ENCODE measurements at regions not wholly inside any gene's neighbourhood (a gene's known extent, or its start where the extent isn't known, plus 50 kb on each side); places are given as distances from the start of the nearest gene placed in this dataset.

- POLR2A ChIA-PET: no interaction called here
- CTCF ChIA-PET: no interaction called here
- DNase-seq (ENCODE audit: low read depth, low spot score): no peak
- Histone ChIP-seq H3K27me3 (ENCODE audit: insufficient read depth, low read length) (0 out of 2 replicates have a peak, but pooled peaks cover 7% of the 10 kb centered on the region), H3K36me3 (ENCODE audit: control insufficient read depth in 1 of 2, insufficient read depth in 2 of 2, low read length in 2 of 2) (no peaks in the 10 kb centered on the region), H3K27ac (ENCODE audit: low read depth, low read length) (no peak overlapping the region), H3K79me2 (ENCODE audit: insufficient read depth, low read length) (no peaks in the 10 kb centered on the region), H4K20me1 (ENCODE audit: insufficient read depth) (no peaks in the 10 kb centered on the region), H3K4me2 (ENCODE audit: low read length) (no peak overlapping the region), H3K4me3 (replicated peaks in 1 of 2; ENCODE audit: low read depth in 1 of 2, low read length in 2 of 2) (no peak overlapping the region), H3K9me2 (ENCODE audit: insufficient read depth) (no peaks in the 10 kb centered on the region), H2AFZ (ENCODE audit: low read depth, low read length, poor library complexity, severe bottlenecking) (no peak overlapping the region), H3K4me1 (ENCODE audit: control insufficient read depth in 1 of 2, insufficient read depth in 2 of 2, low read length in 2 of 2) (no peaks in the 10 kb centered on the region), H3K9ac (ENCODE audit: low read length) (no peak overlapping the region), H3K9me3 (ENCODE audit: control insufficient read depth in 1 of 2, insufficient read depth in 1 of 2, low read depth in 1 of 2, low read length in 2 of 2) (no peaks in the 10 kb centered on the region)
- RAD21 ChIA-PET (ENCODE audit: low non-redundant PET in 1 of 2, low total read pairs in 2 of 2, uncharacterized antibody in 2 of 2, unreplicated experiment in 2 of 2): no interaction called here
- intact Hi-C loops (cut with micrococcal nuclease): no loop called here
- no peak for TF ChIP-seq TCF7L2 (IDR thresholded peaks at IDR 0.05; ENCODE audit: borderline replicate concordance, extremely low read depth, insufficient read depth, insufficient read length)
- no peak for TF ChIP-seq EGR1 (IDR thresholded peaks at IDR 0.05; ENCODE audit: low read depth)
- TF ChIP-seq MAX (IDR thresholded peaks at IDR 0.05): no peak
- TF ChIP-seq SRF (IDR thresholded peaks at IDR 0.05; ENCODE audit: low read depth): no peak
- TF ChIP-seq SP1 (IDR thresholded peaks at IDR 0.05; ENCODE audit: low read depth): no peak
- no TSS peak for BruUV-seq (replicated peaks)
- no peak for ATAC-seq
Measured at GRCh38 chr12:32997471-32997870, 100.9 kb upstream of the PKP2 start.

- POLR2A ChIA-PET: no interaction called here
Measured at GRCh38 chr12:32995623-32996022, 99.0 kb upstream of the PKP2 start.

More at GRCh38 chr12:32995623-32996022, 99.0 kb upstream of the PKP2 start:
- Histone ChIP-seq H3K27ac (ENCODE audit: low read depth, low read length) (no peak overlapping the region), H3K9me2 (ENCODE audit: insufficient read depth) (no peaks in the 10 kb centered on the region), H3K4me3 (replicated peaks in 1 of 2; ENCODE audit: low read depth in 1 of 2, low read length in 2 of 2) (no peak overlapping the region), H3K4me2 (ENCODE audit: low read length) (no peak overlapping the region), H3K79me2 (ENCODE audit: insufficient read depth, low read length) (no peaks in the 10 kb centered on the region), H3K9ac (ENCODE audit: low read length) (no peak overlapping the region), H3K4me1 (ENCODE audit: control insufficient read depth in 1 of 2, insufficient read depth in 2 of 2, low read length in 2 of 2) (no peaks in the 10 kb centered on the region), H3K9me3 (ENCODE audit: control insufficient read depth in 1 of 2, insufficient read depth in 1 of 2, low read depth in 1 of 2, low read length in 2 of 2) (no peaks in the 10 kb centered on the region), H2AFZ (ENCODE audit: low read depth, low read length, poor library complexity, severe bottlenecking) (no peak overlapping the region), H3K36me3 (ENCODE audit: control insufficient read depth in 1 of 2, insufficient read depth in 2 of 2, low read length in 2 of 2) (no peaks in the 10 kb centered on the region), H3K27me3 (ENCODE audit: insufficient read depth, low read length) (0 out of 2 replicates have a peak, but pooled peaks cover 7% of the 10 kb centered on the region), H4K20me1 (ENCODE audit: insufficient read depth) (no peaks in the 10 kb centered on the region)
- ATAC-seq: no peak
- intact Hi-C loops (cut with micrococcal nuclease): no loop called here
- DNase-seq (ENCODE audit: low read depth, low spot score): no peak
- RAD21 ChIA-PET (ENCODE audit: low non-redundant PET in 1 of 2, low total read pairs in 2 of 2, uncharacterized antibody in 2 of 2, unreplicated experiment in 2 of 2): no interaction called here
- BruUV-seq (replicated peaks): no TSS peak
- CTCF ChIA-PET: no interaction called here
- TF ChIP-seq CTCF (IDR thresholded peaks at IDR 0.05 in 2 of 3, conservative IDR thresholded peaks at IDR 0.05 in 1 of 3; ENCODE audit: borderline replicate concordance in 1 of 3, insufficient read depth in 1 of 3, low read depth in 2 of 3, low read length in 2 of 3) (no peak), POLR2AphosphoS5 (IDR thresholded peaks at IDR 0.05; ENCODE audit: low read depth, low read length) (no peak), CBX3 (IDR thresholded peaks at IDR 0.05; ENCODE audit: low read depth) (no peak), ZFX (IDR thresholded peaks at IDR 0.05) (no peak), FOSL1 (IDR thresholded peaks at IDR 0.05; ENCODE audit: low read depth) (no peak)
